Kidney epithelial cell (primary cell): ENCODE measurements at regions not wholly inside any gene's neighbourhood (a gene's known extent, or its start where the extent isn't known, plus 50 kb on each side); places are given as distances from the start of the nearest gene placed in this dataset.

Source experiments
- DNase-seq: peaks from one replicate; pipeline ENCODE4 v3.0.0-alpha.2; 2010; ENCODE audit warnings: low read depth
- H3K27me3 ChIP-seq: 2 replicates; pipeline ENCODE4 v1.6.0; 2011; ENCODE audit warnings: low read length; ENCODE audit not compliant: control insufficient read depth, insufficient read depth
- H3K36me3 ChIP-seq: 2 replicates; pipeline ENCODE4 v1.5.1; 2011; ENCODE audit warnings: low read length; ENCODE audit not compliant: control insufficient read depth, insufficient read depth
- H3K4me3 ChIP-seq: 2 replicates; pipeline ENCODE4 v1.5.1; 2011; ENCODE audit warnings: low read depth, mild to moderate bottlenecking, control low read depth, low read length
- CTCF ChIP-seq: IDR thresholded peaks from 2 replicates; pipeline ENCODE4 v1.5.1; 2011; ENCODE audit warnings: mild to moderate bottlenecking, moderate library complexity, low read length, control low read depth, inconsistent platforms; ENCODE audit not compliant: insufficient read depth, poor library complexity, severe bottlenecking

GRCh38 chr18:53610957-53611356, 613.5 kb downstream of the MBD2 start:
- H3K4me3 ChIP-seq, result no peak overlapping the region
- TF ChIP-seq CTCF, result no peak
- H3K36me3 ChIP-seq, result no peaks in the 10 kb centered on the region
- DNase-seq, result no peak
- no peaks in the 10 kb centered on the region for H3K27me3 ChIP-seq

GRCh38 chr18:53606792-53607191, 617.7 kb downstream of the MBD2 start:
- H3K4me3 ChIP-seq, result no peak overlapping the region
- no peak for DNase-seq
- no peaks in the 10 kb centered on the region for H3K36me3 ChIP-seq
- no peak for TF ChIP-seq CTCF
- no peaks in the 10 kb centered on the region for H3K27me3 ChIP-seq

- TF ChIP-seq CTCF, result no peak
- no peak overlapping the region for H3K4me3 ChIP-seq
- DNase-seq, result no peak
- no peaks in the 10 kb centered on the region for H3K36me3 ChIP-seq
- no peaks in the 10 kb centered on the region for H3K27me3 ChIP-seq
Measured at GRCh38 chr18:53605198-53605597, 619.3 kb downstream of the MBD2 start.

GRCh38 chr18:53603276-53603675, 621.2 kb downstream of the MBD2 start:
- TF ChIP-seq CTCF, result no peak
- H3K36me3 ChIP-seq, result no peaks in the 10 kb centered on the region
- H3K27me3 ChIP-seq, result no peaks in the 10 kb centered on the region
- no peak for DNase-seq
- H3K4me3 ChIP-seq, result no peak overlapping the region

GRCh38 chr18:53601344-53601743, 623.1 kb downstream of the MBD2 start:
- DNase-seq, result no peak
- Histone ChIP-seq H3K27me3 (no peaks in the 10 kb centered on the region), H3K4me3 (no peak overlapping the region), H3K36me3 (no peaks in the 10 kb centered on the region)
- TF ChIP-seq CTCF, result no peak

GRCh38 chr18:53586923-53587322, 637.5 kb downstream of the MBD2 start:
- Histone ChIP-seq H3K27me3 (no peaks in the 10 kb centered on the region), H3K36me3 (no peaks in the 10 kb centered on the region), H3K4me3 (no peak overlapping the region)
- DNase-seq, result no peak
- no peak for TF ChIP-seq CTCF
